ENCODE measurements at regions not wholly inside any gene's neighbourhood (a gene's known extent, or its start where the extent isn't known, plus 50 kb on each side); places are given as distances from the start of the nearest gene placed in this dataset.

- TF ChIP-seq CTCF (conservative IDR thresholded peaks at IDR 0.05; ENCODE audit: low read length) (no peak), EZH2phosphoT487 (IDR thresholded peaks at IDR 0.05; ENCODE audit: borderline replicate concordance) (no peak)
Measured at GRCh38 chr3:124266487-124266886, 274.6 kb upstream of the ROPN1 start.

All from Loucy (cell line).